HG03432 (cell line): ENCODE measurements at regions not wholly inside any gene's neighbourhood (a gene's known extent, or its start where the extent isn't known, plus 50 kb on each side); places are given as distances from the start of the nearest gene placed in this dataset.
"Not testable (repeated sequence)": the region's sequence is repeated elsewhere in the genome, so short reads cannot be mapped to it uniquely, and the experiment has no call there.

ENCODE experiments used
- ATAC-seq: cut with Tn5 transposase; IDR thresholded peaks from one replicate; pipeline ENCODE4 v1.9.1; 2021; ENCODE audit warnings: mild to moderate bottlenecking, moderate library complexity; ENCODE audit not compliant: unreplicated experiment

DNA sequence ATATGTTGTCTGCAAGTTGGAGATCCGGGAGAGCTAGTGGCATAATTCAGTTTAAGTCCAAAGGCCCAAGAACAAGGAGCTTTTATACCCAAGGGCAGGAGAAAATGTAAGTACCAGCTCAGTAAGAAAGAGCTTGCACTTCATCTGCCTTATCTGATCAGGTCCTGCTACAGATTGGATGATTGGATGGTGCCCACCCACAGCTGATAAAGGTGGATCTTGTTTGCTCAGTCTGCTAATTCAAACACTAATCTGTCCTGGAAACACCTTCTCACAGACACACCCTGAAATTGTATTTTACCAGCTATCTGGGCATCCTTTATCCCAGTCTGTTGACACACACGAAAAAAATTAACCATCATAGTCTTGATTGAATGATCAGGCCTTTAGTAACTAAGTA is 230.7 kb upstream of the SLC16A7 start:
- ATAC-seq: no peak

DNA sequence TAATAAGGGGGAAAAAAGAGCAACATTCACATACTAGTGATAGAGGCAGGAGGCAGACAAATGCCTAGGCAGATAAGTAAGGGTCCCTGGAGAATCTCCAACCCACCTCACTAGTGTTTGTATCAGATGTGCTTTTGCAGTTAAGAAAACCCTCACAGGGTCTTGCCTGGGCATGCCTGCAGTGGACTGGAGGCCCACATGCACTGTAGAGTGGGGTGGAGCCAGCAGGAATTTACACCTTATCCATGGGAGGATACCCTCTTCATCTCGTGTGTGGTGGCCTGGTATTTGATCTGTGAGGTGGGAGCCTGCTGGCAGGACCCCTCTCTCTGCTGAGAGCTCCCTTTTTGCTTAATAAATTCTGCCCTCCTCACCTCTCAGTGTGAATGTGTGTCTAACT is 238.0 kb upstream of the SLC16A7 start:
- ATAC-seq: no peak

DNA sequence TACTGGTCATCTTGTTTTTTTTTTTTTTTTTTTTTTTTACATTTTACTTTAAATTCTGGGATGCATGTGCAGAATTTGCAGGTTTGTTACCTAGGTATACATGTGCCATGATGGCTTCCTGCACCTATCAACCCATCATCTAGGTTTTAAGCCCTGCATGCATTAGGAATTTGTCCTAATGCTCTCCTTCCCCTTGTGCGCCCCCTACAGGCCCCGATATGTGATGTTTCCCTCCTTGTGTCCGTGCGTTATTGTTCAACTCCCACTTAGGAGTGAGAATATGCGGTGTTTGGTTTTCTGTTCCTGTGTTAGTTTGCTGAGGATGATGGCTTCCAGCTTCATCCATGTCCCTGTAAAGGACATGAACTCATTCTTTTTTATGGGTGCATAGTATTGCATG is 249.6 kb upstream of the SLC16A7 start:
- not testable (repeated sequence) for ATAC-seq

DNA sequence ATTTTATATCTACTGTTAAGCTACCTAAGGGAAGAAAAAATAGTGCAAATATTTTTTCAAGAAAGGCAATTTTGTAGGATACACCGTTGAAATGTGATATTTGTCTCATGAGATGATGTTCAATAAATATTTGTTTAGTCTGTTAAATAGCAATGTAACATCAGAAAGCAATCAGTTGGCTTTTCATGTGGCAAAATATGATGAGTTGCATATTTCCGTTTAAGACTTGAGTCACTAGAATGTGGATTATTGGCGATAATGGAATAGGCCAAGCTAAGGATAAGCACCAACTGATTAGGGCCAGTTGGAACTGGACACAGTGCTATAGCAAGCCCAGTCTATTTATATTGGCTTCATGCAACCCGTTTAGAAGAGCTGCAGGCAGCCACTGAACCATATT is 250.4 kb upstream of the SLC16A7 start:
- ATAC-seq: no peak

DNA sequence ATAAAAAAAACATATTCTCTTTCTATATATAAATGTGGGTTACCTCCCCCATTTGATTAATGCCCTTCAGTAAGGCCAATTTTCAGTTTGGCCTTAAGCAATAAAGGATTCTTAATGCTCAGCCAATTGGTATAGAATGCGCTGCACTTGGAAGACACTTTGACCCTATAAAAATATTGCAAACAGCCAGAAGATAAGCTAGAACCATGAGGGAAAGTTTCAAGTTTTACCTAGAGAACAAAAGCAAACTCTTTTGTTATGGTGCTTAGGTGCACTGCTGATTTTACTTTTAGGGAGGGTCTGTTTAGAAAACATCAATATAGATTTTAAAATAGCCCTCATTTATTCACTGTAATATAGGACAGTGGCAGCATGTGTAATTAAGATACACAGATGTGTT is 251.6 kb upstream of the SLC16A7 start:
- ATAC-seq: no peak

DNA sequence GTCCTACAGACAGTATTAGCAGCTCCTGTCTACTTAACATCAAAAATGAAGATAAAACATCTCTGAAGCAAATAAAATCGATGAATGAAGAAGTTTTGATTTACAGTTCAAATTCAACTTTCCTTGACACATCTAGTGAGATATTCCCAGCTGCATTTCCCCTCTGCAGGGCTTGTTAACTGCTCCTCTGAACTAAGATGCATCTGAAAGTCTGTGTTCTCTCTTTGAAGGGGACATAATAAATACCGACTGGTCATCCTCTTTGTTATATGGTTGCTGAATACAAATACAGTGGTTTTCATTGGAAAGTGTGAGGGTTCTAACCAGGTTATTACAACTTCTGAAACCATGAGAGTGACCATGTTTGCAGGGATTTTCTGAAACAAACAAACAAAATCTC is 266.4 kb upstream of the SLC16A7 start:
- ATAC-seq: no peak

GRCh38 chr12:59328395-59329075 is 267.3 kb upstream of the SLC16A7 start:
- ATAC-seq: not testable (repeated sequence)

DNA sequence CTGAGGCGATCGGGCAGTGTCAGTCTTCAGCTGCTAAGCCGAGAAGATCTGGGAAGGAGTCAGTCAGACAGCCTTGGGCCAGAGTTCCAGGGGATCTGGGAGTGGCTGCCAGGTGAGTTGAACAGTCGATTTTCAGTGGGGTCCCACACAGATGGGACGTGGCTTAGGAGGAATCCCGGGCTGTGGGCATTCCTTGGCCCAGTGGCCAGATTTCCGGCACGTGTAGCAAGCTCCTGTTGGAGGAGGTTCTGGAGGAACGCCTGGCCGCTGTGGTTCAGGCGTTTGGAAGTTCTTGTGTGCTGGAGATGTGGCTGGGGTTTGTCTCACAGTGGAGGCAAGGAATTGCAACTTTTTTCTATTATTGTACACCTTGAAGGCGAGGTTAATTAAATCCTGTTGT is 269.4 kb upstream of the SLC16A7 start:
- not testable (repeated sequence) for ATAC-seq

GRCh38 chr12:59322473-59322872 is 273.4 kb upstream of the SLC16A7 start:
- no peak for ATAC-seq

DNA sequence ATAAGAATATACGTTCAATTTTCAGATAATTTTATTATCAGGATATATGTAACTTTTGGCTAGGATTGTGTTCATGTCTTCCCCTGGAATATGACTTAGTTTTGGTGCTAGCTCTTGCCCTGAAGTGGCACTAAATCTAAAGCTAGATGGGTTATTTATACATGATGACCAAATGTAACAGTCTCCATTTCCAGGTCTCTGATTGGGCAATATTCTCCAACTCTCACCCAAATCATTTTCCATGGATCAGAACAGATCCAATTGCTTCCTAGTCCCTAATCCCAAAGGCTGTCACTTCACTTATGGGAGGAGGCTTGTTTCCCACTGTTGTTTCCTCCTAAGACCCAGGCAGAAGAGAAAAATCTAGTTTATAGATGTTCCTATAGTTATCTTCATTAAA is 274.6 kb upstream of the SLC16A7 start:
- no peak for ATAC-seq

DNA sequence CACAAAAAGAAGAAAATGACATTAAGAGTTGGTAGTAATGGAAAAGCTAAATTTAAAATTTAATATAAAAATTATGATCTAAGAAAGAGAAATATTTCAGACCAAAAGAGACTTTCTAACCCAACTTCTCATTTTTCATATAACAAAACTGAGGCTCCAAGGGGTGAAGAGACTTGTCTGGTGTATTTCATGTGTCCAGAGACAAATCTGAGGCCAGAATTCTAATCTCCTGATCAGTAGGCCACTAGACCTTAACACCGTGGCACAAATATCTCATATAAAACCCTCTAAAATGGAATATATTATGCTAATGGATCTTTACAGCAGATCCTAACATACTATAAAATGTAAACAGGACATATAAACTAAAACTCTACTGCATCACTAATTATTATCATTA is 275.7 kb upstream of the SLC16A7 start:
- no peak for ATAC-seq

GRCh38 chr12:59318940-59319339 is 276.9 kb upstream of the SLC16A7 start:
- no peak for ATAC-seq

DNA sequence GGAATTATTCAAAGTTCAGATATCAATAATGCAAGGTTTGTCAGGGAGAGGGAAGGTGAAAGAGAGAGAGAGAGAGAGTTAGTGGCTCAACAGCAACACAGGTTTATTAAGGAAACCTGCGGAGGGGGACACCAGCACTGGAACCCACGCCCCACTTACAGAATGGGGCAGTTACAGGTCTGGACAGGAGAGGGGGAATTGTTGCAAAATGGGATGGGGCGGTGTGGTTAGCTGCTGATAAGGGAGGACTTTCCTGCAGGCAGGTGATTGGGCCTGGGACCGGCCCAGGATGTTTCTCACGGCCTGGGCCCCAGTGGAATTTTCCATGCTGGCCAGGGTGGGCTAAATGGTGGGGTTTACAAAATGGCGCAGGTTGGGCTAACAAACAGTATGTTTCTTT is 278.2 kb upstream of the SLC16A7 start:
- no peak for ATAC-seq

DNA sequence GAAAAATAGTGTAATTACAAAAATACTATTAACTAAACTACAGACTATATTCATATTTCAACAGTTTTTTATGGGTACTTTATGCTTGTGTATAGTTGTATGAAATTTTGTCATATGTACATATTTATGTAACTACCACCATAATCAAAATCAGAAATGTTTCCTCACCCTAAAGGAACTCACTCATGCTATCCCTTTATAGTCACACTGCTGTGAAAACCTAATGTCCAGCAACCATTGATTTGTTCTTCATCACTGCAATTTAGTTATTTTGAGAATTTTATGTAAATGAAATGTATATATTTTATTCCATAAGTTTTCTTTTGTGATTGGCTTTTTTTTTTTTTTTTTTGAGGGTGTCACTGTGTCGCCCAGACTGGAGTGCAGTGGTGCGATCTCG is 278.9 kb upstream of the SLC16A7 start:
- no peak for ATAC-seq

GRCh38 chr12:59316354-59316753 is 279.5 kb upstream of the SLC16A7 start:
- not testable (repeated sequence) for ATAC-seq

GRCh38 chr12:59314209-59314608 is 281.6 kb upstream of the SLC16A7 start:
- no peak for ATAC-seq

GRCh38 chr12:59304077-59304721 is 291.6 kb upstream of the SLC16A7 start:
- ATAC-seq: no peak

DNA sequence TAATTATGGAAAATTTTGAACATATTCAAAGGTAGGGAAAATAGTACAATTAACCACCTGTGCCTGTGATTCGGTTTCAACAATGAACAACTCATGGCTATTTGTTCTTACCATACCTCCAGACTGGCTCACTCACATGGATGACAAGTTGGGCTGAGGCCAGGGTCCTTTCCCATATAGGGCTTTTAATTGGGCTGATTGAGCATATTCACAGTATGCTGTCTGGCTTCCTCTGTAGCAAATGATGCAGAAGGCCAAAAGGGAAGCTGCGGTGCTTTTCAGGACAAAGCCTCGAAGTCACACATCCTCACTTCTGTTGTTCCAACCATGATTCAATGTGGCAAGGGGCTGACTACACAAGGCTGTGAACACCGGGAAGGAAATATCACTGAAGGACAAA is 297.5 kb upstream of the SLC16A7 start:
- no peak for ATAC-seq

GRCh38 chr12:59294221-59294620 is 301.6 kb upstream of the SLC16A7 start:
- ATAC-seq: no peak

GRCh38 chr12:59282999-59283398 is 312.8 kb upstream of the SLC16A7 start:
- ATAC-seq: no peak

GRCh38 chr12:59273561-59273960 is 322.3 kb upstream of the SLC16A7 start:
- ATAC-seq: not testable (repeated sequence)

GRCh38 chr12:59268295-59268809 is 327.5 kb upstream of the SLC16A7 start:
- no peak for ATAC-seq

- ATAC-seq: no peak
Observed at GRCh38 chr12:59260202-59260601, 335.6 kb upstream of the SLC16A7 start.
